Thymus (tissue), 11 donors: ENCODE measurements at regions not wholly inside any gene's neighbourhood (a gene's known extent, or its start where the extent isn't known, plus 50 kb on each side); places are given as distances from the start of the nearest gene placed in this dataset.

Source experiments
- DNase-seq, 9 donors: peaks; one replicate each; pipeline ENCODE4 v3.0.0-alpha.2; 2013; ENCODE audit warnings: low spot score in 9 of 9, low read depth in 6 of 9, missing footprints in 1 of 9
- H3K27ac ChIP-seq, 2 donors: one replicate each; pipeline ENCODE4 v1.5.1; 2013; ENCODE audit warnings: control low read depth in 1 of 2, low read depth in 1 of 2, low read length in 1 of 2, mild to moderate bottlenecking in 1 of 2, moderate library complexity in 1 of 2
- H3K27me3 ChIP-seq, 2 donors: one replicate each; pipeline ENCODE4 v1.5.1; 2013; ENCODE audit warnings: low read length in 1 of 2; ENCODE audit not compliant: control insufficient read depth in 2 of 2, insufficient read depth in 1 of 2
- H3K36me3 ChIP-seq, 2 donors: one replicate each; pipeline ENCODE4 v1.5.1; 2013; ENCODE audit warnings: low read length in 1 of 2, mild to moderate bottlenecking in 1 of 2, moderate library complexity in 1 of 2; ENCODE audit not compliant: control insufficient read depth in 2 of 2, insufficient read depth in 2 of 2
- H3K4me1 ChIP-seq, 2 donors: one replicate each; pipeline ENCODE4 v1.5.1; 2013; ENCODE audit warnings: low read length in 2 of 2; ENCODE audit not compliant: control insufficient read depth in 2 of 2, insufficient read depth in 2 of 2
- H3K4me3 ChIP-seq, 2 donors: one replicate each; pipeline ENCODE4 v1.5.1; 2013; ENCODE audit warnings: low read length in 2 of 2, control low read depth in 1 of 2, mild to moderate bottlenecking in 1 of 2
- H3K9me3 ChIP-seq, 2 donors: one replicate each; pipeline ENCODE4 v1.5.1; 2013; ENCODE audit warnings: low read length in 1 of 2, mild to moderate bottlenecking in 1 of 2; ENCODE audit not compliant: control insufficient read depth in 2 of 2, insufficient read depth in 1 of 2
- WGBS: extraction: QIAGEN DNeasy Blood & Tissue Kit; methylation state at CpG from one replicate; pipeline ENCODE4 v1.1.7; 2013; 5-methylcytosine and 5-hydroxymethylcytosine counted together
- donor health status: healthy.

- no peak overlapping the region for H3K4me3 ChIP-seq
- DNase-seq = no peak
- H3K36me3 ChIP-seq = no peaks in the 10 kb centered on the region
- no peaks in the 10 kb centered on the region for H3K27me3 ChIP-seq
- no peak overlapping the region for H3K27ac ChIP-seq
- H3K4me1 ChIP-seq = no peaks in the 10 kb centered on the region
- H3K9me3 ChIP-seq = no peaks in the 10 kb centered on the region
- 90% methylated on average over 5 of the region's 5 CpGs for WGBS
These were observed 211.0 kb downstream of the RBM19 start for GRCh38 chr12:113755098-113755497.

GRCh38 chr12:113751513-113751912, 214.6 kb downstream of the RBM19 start:
- 92% methylated on average over 2 of the region's 2 CpGs for WGBS
- no peak for DNase-seq
- peaks cover 0 to 2% of the 10 kb centered on the region in 2 donors for H3K27me3 ChIP-seq

GRCh38 chr12:113749433-113749815, 216.7 kb downstream of the RBM19 start:
- WGBS = 66% methylated on average over 1 of the region's 1 CpG
- DNase-seq = no peak
- no peaks in the 10 kb centered on the region for H3K9me3 ChIP-seq
- H3K4me3 ChIP-seq = no peak overlapping the region
- peaks cover 0 to 2% of the 10 kb centered on the region in 2 donors for H3K27me3 ChIP-seq
- no peak overlapping the region for H3K27ac ChIP-seq
- no peaks in the 10 kb centered on the region for H3K36me3 ChIP-seq
- H3K4me1 ChIP-seq = no peaks in the 10 kb centered on the region

More at GRCh38 chr12:113751513-113751912, 214.6 kb downstream of the RBM19 start:
- no peaks in the 10 kb centered on the region for H3K36me3 ChIP-seq
- H3K27ac ChIP-seq = no peak overlapping the region
- no peaks in the 10 kb centered on the region for H3K9me3 ChIP-seq
- no peaks in the 10 kb centered on the region for H3K4me1 ChIP-seq
- H3K4me3 ChIP-seq = no peak overlapping the region

- H3K27me3 ChIP-seq = peaks cover 0 to 2% of the 10 kb centered on the region in 2 donors
- DNase-seq = no peak
- no peak overlapping the region for H3K27ac ChIP-seq
- H3K4me1 ChIP-seq = no peaks in the 10 kb centered on the region
- no peaks in the 10 kb centered on the region for H3K9me3 ChIP-seq
- H3K36me3 ChIP-seq = no peaks in the 10 kb centered on the region
- WGBS = 81% methylated on average over 6 of the region's 6 CpGs
- no peak overlapping the region for H3K4me3 ChIP-seq
These were observed 217.3 kb downstream of the RBM19 start for GRCh38 chr12:113748707-113749432.

- H3K4me3 ChIP-seq = no peak overlapping the region
- no peak overlapping the region for H3K27ac ChIP-seq
- H3K27me3 ChIP-seq = peaks cover 0 to 2% of the 10 kb centered on the region in 2 donors
- no peaks in the 10 kb centered on the region for H3K9me3 ChIP-seq
- no peaks in the 10 kb centered on the region for H3K4me1 ChIP-seq
- 58% methylated on average over 5 of the region's 5 CpGs for WGBS
- DNase-seq = no peak
- H3K36me3 ChIP-seq = no peaks in the 10 kb centered on the region
These were observed 219.1 kb downstream of the RBM19 start for GRCh38 chr12:113747017-113747416.

GRCh38 chr12:113744802-113745395, 221.2 kb downstream of the RBM19 start:
- DNase-seq = no peak
- Histone ChIP-seq H3K27me3 (peaks cover 0 to 2% of the 10 kb centered on the region in 2 donors), H3K4me1 (no peaks in the 10 kb centered on the region), H3K9me3 (no peaks in the 10 kb centered on the region), H3K27ac (no peak overlapping the region), H3K36me3 (no peaks in the 10 kb centered on the region), H3K4me3 (no peak overlapping the region)
- whole genome bisulfite sequencing = 74% methylated on average over 8 of the region's 8 CpGs

- Histone ChIP-seq H3K4me3 (no peak overlapping the region), H3K9me3 (no peaks in the 10 kb centered on the region), H3K27ac (no peak overlapping the region), H3K4me1 (no peaks in the 10 kb centered on the region), H3K27me3 (no peaks in the 10 kb centered on the region), H3K36me3 (no peaks in the 10 kb centered on the region)
- WGBS = 96% methylated on average over 8 of the region's 8 CpGs
- DNase-seq = no peak
These were observed 223.3 kb downstream of the RBM19 start for GRCh38 chr12:113742801-113743200.

- H3K36me3 ChIP-seq = no peaks in the 10 kb centered on the region
- no peaks in the 10 kb centered on the region for H3K27me3 ChIP-seq
- no peak overlapping the region for H3K4me3 ChIP-seq
- no peak for DNase-seq
- 88% methylated on average over 1 of the region's 1 CpG for WGBS
- no peaks in the 10 kb centered on the region for H3K4me1 ChIP-seq
- no peaks in the 10 kb centered on the region for H3K9me3 ChIP-seq
- no peak overlapping the region for H3K27ac ChIP-seq
These were observed 225.4 kb downstream of the RBM19 start for GRCh38 chr12:113740699-113741098.

- Histone ChIP-seq H3K27ac (no peak overlapping the region), H3K36me3 (no peaks in the 10 kb centered on the region), H3K4me3 (no peak overlapping the region), H3K9me3 (no peaks in the 10 kb centered on the region), H3K27me3 (peaks cover 0 to 5% of the 10 kb centered on the region in 2 donors), H3K4me1 (no peaks in the 10 kb centered on the region)
- 20% methylated on average over 17 of the region's 17 CpGs for WGBS
- no peak for DNase-seq
These were observed 231.0 kb downstream of the RBM19 start for GRCh38 chr12:113735131-113735530.
